GM19455 (cell line): ENCODE measurements at regions not wholly inside any gene's neighbourhood (a gene's known extent, or its start where the extent isn't known, plus 50 kb on each side); places are given as distances from the start of the nearest gene placed in this dataset.
"Not testable (repeated sequence)": the region's sequence is repeated elsewhere in the genome, so short reads cannot be mapped to it uniquely, and the experiment has no call there.

ENCODE experiments used
- ATAC-seq: cut with Tn5 transposase; IDR thresholded peaks from one replicate; pipeline ENCODE4 v1.9.1; 2021; ENCODE audit not compliant: unreplicated experiment

GRCh38 chr13:62142048-62142447 is 726.4 kb upstream of the PCDH20 start:
- no peak for ATAC-seq

- no peak for ATAC-seq
Measured at GRCh38 chr13:62139597-62139996, 723.9 kb upstream of the PCDH20 start.

GRCh38 chr13:62137629-62138405 is 722.2 kb upstream of the PCDH20 start:
- no peak for ATAC-seq

GRCh38 chr13:62131604-62132003 is 716.0 kb upstream of the PCDH20 start:
- no peak for ATAC-seq

GRCh38 chr13:62130062-62130970 is 714.7 kb upstream of the PCDH20 start:
- ATAC-seq: no peak

GRCh38 chr13:62129000-62129551 is 713.4 kb upstream of the PCDH20 start:
- ATAC-seq: no peak

GRCh38 chr13:62126400-62126799 is 710.8 kb upstream of the PCDH20 start:
- ATAC-seq: no peak

- no peak for ATAC-seq
Measured at GRCh38 chr13:62125451-62125850, 709.8 kb upstream of the PCDH20 start.

GRCh38 chr13:62123409-62123808 is 707.8 kb upstream of the PCDH20 start:
- ATAC-seq: no peak

GRCh38 chr13:62122434-62122833 is 706.8 kb upstream of the PCDH20 start:
- ATAC-seq: no peak

GRCh38 chr13:62119739-62120700 is 704.4 kb upstream of the PCDH20 start:
- no peak for ATAC-seq

- no peak for ATAC-seq
Measured at GRCh38 chr13:62115831-62116230, 700.2 kb upstream of the PCDH20 start.

GRCh38 chr13:62113179-62113578 is 697.5 kb upstream of the PCDH20 start:
- ATAC-seq: no peak

GRCh38 chr13:62110079-62110478 is 694.4 kb upstream of the PCDH20 start:
- ATAC-seq: no peak

- ATAC-seq: not testable (repeated sequence)
Measured at GRCh38 chr13:62104136-62104535, 688.5 kb upstream of the PCDH20 start.

- ATAC-seq: no peak
Measured at GRCh38 chr13:62096652-62097051, 681.0 kb upstream of the PCDH20 start.

- no peak for ATAC-seq
Measured at GRCh38 chr13:62094932-62095331, 679.3 kb upstream of the PCDH20 start.

GRCh38 chr13:62093984-62094780 is 678.5 kb upstream of the PCDH20 start:
- ATAC-seq: no peak

GRCh38 chr13:62092949-62093348 is 677.3 kb upstream of the PCDH20 start:
- no peak for ATAC-seq

GRCh38 chr13:62092536-62092935 is 676.9 kb upstream of the PCDH20 start:
- ATAC-seq: no peak
